Kidney epithelial cell (primary cell): ENCODE measurements at regions not wholly inside any gene's neighbourhood (a gene's known extent, or its start where the extent isn't known, plus 50 kb on each side); places are given as distances from the start of the nearest gene placed in this dataset.
"Not testable (repeated sequence)": the region's sequence is repeated elsewhere in the genome, so short reads cannot be mapped to it uniquely, and the experiment has no call there.

ENCODE experiments used
- DNase-seq: peaks from one replicate; pipeline ENCODE4 v3.0.0-alpha.2; 2010; ENCODE audit warnings: low read depth
- H3K27me3 ChIP-seq: 2 replicates; pipeline ENCODE4 v1.6.0; 2011; ENCODE audit warnings: low read length; ENCODE audit not compliant: control insufficient read depth, insufficient read depth
- H3K36me3 ChIP-seq: 2 replicates; pipeline ENCODE4 v1.5.1; 2011; ENCODE audit warnings: low read length; ENCODE audit not compliant: control insufficient read depth, insufficient read depth
- H3K4me3 ChIP-seq: 2 replicates; pipeline ENCODE4 v1.5.1; 2011; ENCODE audit warnings: low read depth, mild to moderate bottlenecking, control low read depth, low read length
- CTCF ChIP-seq: IDR thresholded peaks from 2 replicates; pipeline ENCODE4 v1.5.1; 2011; ENCODE audit warnings: mild to moderate bottlenecking, moderate library complexity, low read length, control low read depth, inconsistent platforms; ENCODE audit not compliant: insufficient read depth, poor library complexity, severe bottlenecking

DNA sequence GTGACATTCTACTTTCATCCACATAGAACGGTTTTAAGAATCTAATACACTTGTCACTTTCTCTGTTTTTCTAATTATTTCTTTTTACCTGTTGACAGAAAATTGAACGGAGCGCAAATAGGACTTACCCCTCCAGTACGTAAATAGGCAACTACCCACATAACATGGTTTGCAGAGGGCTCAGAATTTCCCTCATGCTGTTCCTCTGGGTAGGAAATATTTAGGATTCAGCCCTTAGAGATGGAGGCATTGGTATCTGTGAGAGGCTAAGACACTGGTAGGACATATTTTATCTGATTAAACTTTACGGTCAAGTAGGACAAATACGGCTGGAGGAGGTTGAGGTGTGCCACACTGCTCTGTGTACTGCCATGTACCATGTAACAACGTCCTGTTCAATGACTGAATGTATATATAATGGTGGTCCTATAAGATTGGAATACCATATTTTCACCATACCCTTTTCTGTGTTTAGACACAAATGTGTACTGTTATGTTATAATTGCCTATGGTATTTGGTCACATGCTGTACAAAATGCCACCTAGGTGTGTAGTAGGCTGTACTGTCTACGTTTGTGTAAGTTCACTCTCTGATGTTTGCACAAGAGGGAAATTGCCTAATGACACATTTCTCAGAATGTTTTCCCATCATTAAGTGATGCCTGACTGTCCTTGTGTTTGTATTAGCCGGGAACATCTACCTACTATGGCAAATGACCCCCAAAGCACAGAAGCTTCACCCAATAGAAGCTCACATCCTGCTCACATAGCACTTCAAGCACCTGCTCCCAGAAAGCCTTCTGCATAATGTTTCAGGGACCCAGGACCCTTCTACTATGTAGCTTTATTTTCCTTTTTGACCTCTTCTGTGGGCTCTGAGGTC is 429.4 kb upstream of the AKR1E2 start:
- no peaks in the 10 kb centered on the region for H3K36me3 ChIP-seq
- no peak for TF ChIP-seq CTCF
- no peak for DNase-seq
- H3K4me3 ChIP-seq = no peak overlapping the region
- H3K27me3 ChIP-seq = no peaks in the 10 kb centered on the region

DNA sequence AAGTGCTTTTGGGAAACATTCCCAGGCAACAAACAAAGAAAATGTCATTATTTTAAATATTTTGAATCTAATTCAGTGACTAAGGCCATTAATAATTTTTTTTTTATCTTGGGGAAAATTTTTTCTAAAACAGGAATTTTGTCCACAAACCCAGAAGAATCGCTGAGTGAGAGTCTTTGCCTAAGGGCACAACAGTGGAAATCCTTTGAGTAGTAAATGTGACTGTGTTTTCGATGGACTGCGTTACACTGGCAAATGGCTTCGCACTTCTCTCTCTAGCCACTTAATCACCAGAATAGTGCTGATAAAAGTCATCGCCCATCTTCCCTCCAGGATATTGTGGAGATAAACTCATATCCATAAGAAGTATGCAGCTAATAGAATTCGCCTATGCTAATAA is 430.3 kb upstream of the AKR1E2 start:
- Histone ChIP-seq H3K36me3 (no peaks in the 10 kb centered on the region), H3K4me3 (no peak overlapping the region), H3K27me3 (no peaks in the 10 kb centered on the region)
- TF ChIP-seq CTCF = no peak
- no peak for DNase-seq

DNA sequence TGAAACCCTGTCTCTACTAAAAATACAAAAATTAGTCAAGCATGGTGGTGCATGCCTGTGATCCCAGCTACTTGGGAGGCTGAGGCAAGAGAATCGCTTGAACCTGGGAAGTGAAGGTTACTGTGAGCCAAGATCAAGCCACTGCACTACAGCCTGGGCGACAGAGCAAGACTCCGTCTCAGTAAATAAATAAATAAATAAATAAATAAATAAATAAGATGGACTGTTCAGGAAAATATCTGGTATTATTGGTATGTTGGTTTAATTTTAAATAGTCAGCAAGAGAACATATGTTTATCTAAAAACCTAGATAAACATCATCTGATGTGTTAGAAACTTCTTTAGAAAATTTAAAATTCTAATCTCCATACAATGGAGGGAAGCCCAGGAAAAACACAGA is 431.6 kb upstream of the AKR1E2 start:
- H3K27me3 ChIP-seq, H3K36me3 ChIP-seq, H3K4me3 ChIP-seq, DNase-seq: not testable (repeated sequence)

DNA sequence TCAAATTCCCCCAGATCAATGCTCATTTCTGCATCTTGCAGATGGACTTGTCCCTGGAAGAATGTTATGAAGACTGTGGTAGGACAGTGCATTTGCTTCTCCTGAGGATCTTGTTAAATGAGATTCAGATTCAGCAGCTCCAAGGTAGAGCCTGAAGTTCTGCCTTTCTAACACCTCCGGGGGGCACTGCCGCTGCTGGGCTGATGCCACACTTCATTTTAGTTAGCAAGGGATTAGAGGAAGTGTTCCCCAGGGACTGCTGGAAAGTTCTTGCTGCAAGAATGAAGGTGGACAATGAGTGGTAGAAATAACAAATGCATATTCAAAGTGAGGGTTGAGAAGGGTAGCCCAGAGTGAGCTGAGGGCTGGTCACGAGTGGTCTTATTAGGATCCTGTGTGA is 434.3 kb upstream of the AKR1E2 start:
- no peaks in the 10 kb centered on the region for H3K27me3 ChIP-seq
- H3K4me3 ChIP-seq = no peak overlapping the region
- TF ChIP-seq CTCF = peak; percentile 15
- H3K36me3 ChIP-seq = no peaks in the 10 kb centered on the region
- no peak for DNase-seq

DNA sequence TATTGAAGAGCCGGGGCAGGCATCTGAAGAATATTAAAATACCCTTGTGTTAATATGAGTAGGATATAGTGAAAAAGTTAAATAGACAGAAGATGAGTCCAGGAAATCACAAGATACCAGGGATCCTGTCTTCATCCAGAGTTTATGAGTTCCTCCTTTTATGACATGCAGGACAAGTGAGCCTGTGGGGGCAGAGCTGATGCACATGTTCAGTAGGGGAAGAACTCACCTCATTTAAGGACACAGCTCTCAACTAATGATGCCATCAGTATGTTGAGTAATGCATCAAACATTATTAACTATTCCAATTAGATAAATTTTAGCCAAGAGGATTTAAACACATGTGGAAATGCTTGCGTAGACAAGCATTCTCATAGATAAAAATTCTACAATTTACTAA is 435.8 kb upstream of the AKR1E2 start:
- DNase-seq = no peak

More for the DNA sequence above, 435.8 kb upstream of the AKR1E2 start:
- H3K36me3 ChIP-seq = no peaks in the 10 kb centered on the region
- no peak for TF ChIP-seq CTCF
- H3K27me3 ChIP-seq = no peaks in the 10 kb centered on the region
- no peak overlapping the region for H3K4me3 ChIP-seq
